K562 (cell line): ENCODE measurements at regions not wholly inside any gene's neighbourhood (a gene's known extent, or its start where the extent isn't known, plus 50 kb on each side); places are given as distances from the start of the nearest gene placed in this dataset.

ENCODE experiments used
- ATAC-seq: fragments of 200-7000 bp; cut with Tn5 transposase; 3 replicates; pipeline ENCODE4 v1.9.1; 2020; ENCODE audit warnings: moderate library complexity
- BruUV-seq: library from RNA; stranded (reverse); fragments of 400-500 nt; replicated peaks from 2 replicates; lab custom pipeline; 2021; lab: Mats Ljungman, UMichigan
- CTCF ChIA-PET: fragments of 300-600 bp; formaldehyde crosslinking; extraction: SDS; loops from one replicate; lab custom pipeline; 2021; ENCODE audit warnings: low intra/inter-chr PET ratio; lab: Yijun Ruan, JAX
- POLR2A ChIA-PET: fragments of 300-600, 350-650 bp; sonication (Branson Sonifier 250); formaldehyde crosslinking; extraction: SDS; loops from one replicate; lab custom pipeline; 2021; ENCODE audit warnings: antibody characterized with exemption, inconsistent platforms; lab: Yijun Ruan, JAX
- DNase-seq, 4 experiments: peaks; one replicate each; pipeline versions ENCODE4 v3.0.0 to v3.0.0-alpha.2; 2011 to 2018; ENCODE audit warnings: low spot score in 3 of 4, mixed read lengths in 3 of 4; ENCODE audit errors: extremely low read depth in 1 of 4
- FAIRE-seq: peaks from 2 replicates; lab custom pipeline; 2011; peaks lifted over from hg19 to GRCh38; lab: Jason Lieb, UNC
- H2AFZ ChIP-seq: 2 replicates; pipeline ENCODE4 v1.6.0; 2011; ENCODE audit warnings: low read depth, low read length, control low read depth, inconsistent platforms
- H3K27ac ChIP-seq: fragments of 200-600 bp; 3 replicates; pipeline ENCODE4 v1.8.0; 2011; ENCODE audit warnings: low read depth, mild to moderate bottlenecking, control low read depth, inconsistent platforms, low read length, moderate library complexity, mixed read lengths; ENCODE audit errors: extremely low read depth
- H3K27me3 ChIP-seq, 2 experiments: fragments of 300-600 bp in 1 of 2; 2 replicates in 1 of 2; 3 replicates in 1 of 2; pipeline versions ENCODE4 v1.6.0 to v1.8.0; 2011; ENCODE audit warnings: inconsistent platforms in 2 of 2, low read length in 2 of 2, mild to moderate bottlenecking in 1 of 2, mixed read lengths in 1 of 2, moderate library complexity in 1 of 2; ENCODE audit not compliant: control insufficient read depth in 2 of 2, insufficient read depth in 2 of 2
- H3K36me3 ChIP-seq: fragments of 300-600 bp; 3 replicates; pipeline ENCODE4 v1.8.0; 2011; ENCODE audit warnings: mild to moderate bottlenecking, low read length, inconsistent platforms; ENCODE audit not compliant: control insufficient read depth, insufficient read depth
- H3K4me1 ChIP-seq, 2 experiments: fragments of 200-600 bp in 1 of 2; replicated peaks in 1 of 2; 2 replicates in 1 of 2; 3 replicates in 1 of 2; pipeline versions ENCODE4 v1.5.1 to v1.8.0; 2011; ENCODE audit warnings: inconsistent platforms in 2 of 2, low read length in 2 of 2, mild to moderate bottlenecking in 1 of 2, mixed read lengths in 1 of 2, moderate library complexity in 1 of 2; ENCODE audit not compliant: control insufficient read depth in 2 of 2, insufficient read depth in 2 of 2
- H3K4me2 ChIP-seq: 2 replicates; pipeline ENCODE4 v1.6.1; 2011; ENCODE audit warnings: low read length, control low read depth, inconsistent platforms, mixed read lengths; ENCODE audit not compliant: insufficient read depth
- H3K4me3 ChIP-seq: fragments of 200-600 bp; sonication (generic), shearing (Covaris generic); 2 replicates; pipeline ENCODE4 v1.5.1; 2016; ENCODE audit warnings: control low read depth, inconsistent platforms
- H3K79me2 ChIP-seq: fragments of 200-600 bp; 3 replicates; pipeline ENCODE4 v1.8.0; 2011; ENCODE audit warnings: low read length, inconsistent platforms; ENCODE audit not compliant: control insufficient read depth, insufficient read depth
- H3K9ac ChIP-seq, 2 experiments: 2 replicates each; pipeline versions ENCODE4 v1.6.0 to v1.6.1; 2011; ENCODE audit warnings: low read depth in 2 of 2, low read length in 2 of 2, control low read depth in 1 of 2, inconsistent platforms in 1 of 2, mild to moderate bottlenecking in 1 of 2, mixed read lengths in 1 of 2; ENCODE audit not compliant: insufficient read depth in 1 of 2
- H3K9me1 ChIP-seq: one replicate; pipeline ENCODE4 v1.6.0; 2011; ENCODE audit warnings: inconsistent platforms, mild to moderate bottlenecking, low read length, moderate library complexity; ENCODE audit not compliant: control insufficient read depth, insufficient read depth
- H3K9me3 ChIP-seq: replicated peaks from 2 replicates; pipeline ENCODE4 v1.5.1; 2011; ENCODE audit warnings: low read depth, low read length, inconsistent platforms; ENCODE audit not compliant: control insufficient read depth, insufficient read depth
- H4K20me1 ChIP-seq: replicated peaks from 2 replicates; pipeline ENCODE4 v1.6.1; 2011; ENCODE audit warnings: low read length, inconsistent platforms, mixed read lengths; ENCODE audit not compliant: control insufficient read depth, insufficient read depth
- E2F3 ChIP-seq: fragments of 250-450 bp; sonication (Bioruptor Pico); IDR thresholded peaks from 2 replicates; pipeline ENCODE4 v1.4.0; 2020; ENCODE audit warnings: mild to moderate bottlenecking
- PURB ChIP-seq: sonication (generic); formaldehyde crosslinking; IDR thresholded peaks from 2 replicates; pipeline ENCODE4 v1.9.0; 2021; ENCODE audit warnings: low read depth, mild to moderate bottlenecking, missing genetic modification reagents
- RAD21 ChIP-seq, 2 experiments: fragments of 250-450 bp in 1 of 2; fragments of 450-650 bp in 1 of 2; sonication (Bioruptor Pico) in 1 of 2; formaldehyde crosslinking in 1 of 2; IDR thresholded peaks in 1 of 2; conservative IDR thresholded peaks in 1 of 2; 2 replicates each; pipeline versions ENCODE4 v1.4.0 to v1.8.0; 2020 to 2022; ENCODE audit warnings: mild to moderate bottlenecking in 2 of 2, moderate library complexity in 1 of 2
- SMC3 ChIP-seq: conservative IDR thresholded peaks from 2 replicates; pipeline ENCODE4 v1.6.1; 2011; ENCODE audit warnings: low read depth, low read length, improper control_type of control experiment; ENCODE audit not compliant: insufficient read depth
- TRIM28 ChIP-seq: fragments of 450-650 bp; IDR thresholded peaks from 2 replicates; pipeline ENCODE4 v1.6.1; 2017
- ZKSCAN8 ChIP-seq: fragments of 200-800 bp; sonication (Bioruptor generic); IDR thresholded peaks from 2 replicates; pipeline ENCODE4 v1.6.1; 2016; ENCODE audit warnings: missing genetic modification characterization, missing compliant biosample characterization
- ZNF217 ChIP-seq: sonication (generic); formaldehyde crosslinking; IDR thresholded peaks from 2 replicates; pipeline ENCODE4 v1.8.0; 2022; ENCODE audit warnings: mild to moderate bottlenecking, missing genetic modification reagents
- ZNF444 ChIP-seq: fragments of 250-450 bp; sonication (Bioruptor Pico); IDR thresholded peaks from 2 replicates; pipeline ENCODE4 v1.4.0; 2020; ENCODE audit warnings: mild to moderate bottlenecking, moderate library complexity
- whole genome bisulfite sequencing: fragments of 100-300 bp; shearing (Covaris generic); methylation state at CpG from one replicate; pipeline ENCODE4 v1.1.6; 2016; ENCODE audit warnings: low coverage, mixed read lengths; ENCODE audit not compliant: insufficient coverage; ENCODE audit errors: missing lambda C conversion rate; 5-methylcytosine and 5-hydroxymethylcytosine counted together
- in situ Hi-C: fragments of 300-500 bp; cut with MboI; formaldehyde crosslinking; loops from 4 replicates; pipeline ENCODE4 v1.15.0; 2018; ENCODE audit warnings: inconsistent platforms, mixed read lengths
- intact Hi-C: fragments of 100-400 bp; cut with micrococcal nuclease; formaldehyde crosslinking; loops from 2 replicates; pipeline ENCODE4 v1.14.2; 2022
- TF ChIP-seq, protein P1 (sequence below), 2 experiments: fragments of 450-650 bp; formaldehyde crosslinking in 1 of 2; IDR thresholded peaks; 2 replicates each; pipeline versions ENCODE4 v1.4.0 to v1.6.1; 2014 to 2020; ENCODE audit warnings: mild to moderate bottlenecking in 2 of 2, borderline replicate concordance in 1 of 2, low read depth in 1 of 2
- TF ChIP-seq, protein P2 (sequence below): fragments of 450-650 bp; IDR thresholded peaks from 2 replicates; pipeline ENCODE4 v1.6.1; 2018; ENCODE audit not compliant: partially characterized antibody

DNA sequence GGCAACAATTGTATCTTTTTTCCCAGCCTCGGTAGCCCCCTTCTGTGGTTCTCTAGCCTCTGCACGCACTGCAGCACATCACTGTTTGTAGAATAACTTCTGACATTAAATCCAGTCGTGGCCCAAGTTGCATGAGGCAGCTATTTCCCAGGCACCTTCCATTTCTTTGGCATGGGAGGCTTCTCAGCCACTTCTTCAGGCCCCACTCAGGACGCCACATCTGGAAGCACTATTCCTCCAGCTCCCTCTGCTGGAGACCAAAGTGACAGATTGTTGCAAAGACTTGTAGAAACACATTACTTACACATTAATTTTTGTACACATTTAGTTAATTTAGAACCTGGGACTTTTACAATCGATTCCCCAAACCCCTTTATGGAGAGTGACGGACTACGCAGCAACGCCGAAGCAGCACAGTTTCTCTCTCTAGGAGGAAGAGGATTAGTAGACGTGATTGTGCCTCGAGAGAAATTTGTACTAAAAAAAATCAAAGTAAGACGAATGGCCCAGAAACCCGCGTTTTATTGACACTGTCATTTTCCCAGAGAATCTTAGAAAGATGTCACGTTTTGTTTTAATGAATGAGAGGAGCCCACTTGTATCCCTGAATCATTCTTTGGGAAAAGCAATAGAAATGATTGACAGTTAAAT, 57.8 kb upstream of the RGPD5 start:
- no peak overlapping the region for H3K9ac ChIP-seq
- H4K20me1 ChIP-seq = no peaks in the 10 kb centered on the region
- intact Hi-C loops (loop anchor here (1.0 kb wide), 1 partner anchor 190 kb away; no protein-coding TSS in a partner anchor), in situ Hi-C loops (loop anchor here (10.0 kb wide), 1 partner anchor 192 kb away; no protein-coding TSS in a partner anchor)
- 3% methylated on average over 15 of the region's 15 CpGs for WGBS
- no peaks in the 10 kb centered on the region for H3K36me3 ChIP-seq
- H2AFZ ChIP-seq = no peak overlapping the region
- no peaks in the 10 kb centered on the region for H3K9me3 ChIP-seq
- ChIA-PET CTCF (interaction anchor here (0.7 to 1.9 kb wide), 3 partner anchors 190 to 226 kb away, joined by 3 to 8 read pairs (median 4); no protein-coding TSS in a partner anchor), POLR2A (no interaction called here)
- H3K4me2 ChIP-seq = no peak overlapping the region
- no peak overlapping the region for H3K4me3 ChIP-seq
- no peaks in the 10 kb centered on the region for H3K4me1 ChIP-seq
- BruUV-seq = no TSS peak
- FAIRE-seq (no peak), ATAC-seq (peak; percentile 69), DNase-seq (peak in 2 of 4 experiments; percentile 16 to 43)
- no peaks in the 10 kb centered on the region for H3K27me3 ChIP-seq
- no peak overlapping the region for H3K27ac ChIP-seq
- H3K79me2 ChIP-seq = no peaks in the 10 kb centered on the region
- H3K9me1 ChIP-seq = no peaks in the 10 kb centered on the region
- no peak for TF ChIP-seq ZKSCAN8 (CRISPR knock-in tag)
- TF ChIP-seq ZNF444 (CRISPR knock-in tag) = no peak
- no peak for TF ChIP-seq E2F3 (CRISPR knock-in tag)
- no peak for TF ChIP-seq TRIM28
- no peak for TF ChIP-seq PURB (CRISPR knock-in tag)
- TF ChIP-seq, protein P1, sequence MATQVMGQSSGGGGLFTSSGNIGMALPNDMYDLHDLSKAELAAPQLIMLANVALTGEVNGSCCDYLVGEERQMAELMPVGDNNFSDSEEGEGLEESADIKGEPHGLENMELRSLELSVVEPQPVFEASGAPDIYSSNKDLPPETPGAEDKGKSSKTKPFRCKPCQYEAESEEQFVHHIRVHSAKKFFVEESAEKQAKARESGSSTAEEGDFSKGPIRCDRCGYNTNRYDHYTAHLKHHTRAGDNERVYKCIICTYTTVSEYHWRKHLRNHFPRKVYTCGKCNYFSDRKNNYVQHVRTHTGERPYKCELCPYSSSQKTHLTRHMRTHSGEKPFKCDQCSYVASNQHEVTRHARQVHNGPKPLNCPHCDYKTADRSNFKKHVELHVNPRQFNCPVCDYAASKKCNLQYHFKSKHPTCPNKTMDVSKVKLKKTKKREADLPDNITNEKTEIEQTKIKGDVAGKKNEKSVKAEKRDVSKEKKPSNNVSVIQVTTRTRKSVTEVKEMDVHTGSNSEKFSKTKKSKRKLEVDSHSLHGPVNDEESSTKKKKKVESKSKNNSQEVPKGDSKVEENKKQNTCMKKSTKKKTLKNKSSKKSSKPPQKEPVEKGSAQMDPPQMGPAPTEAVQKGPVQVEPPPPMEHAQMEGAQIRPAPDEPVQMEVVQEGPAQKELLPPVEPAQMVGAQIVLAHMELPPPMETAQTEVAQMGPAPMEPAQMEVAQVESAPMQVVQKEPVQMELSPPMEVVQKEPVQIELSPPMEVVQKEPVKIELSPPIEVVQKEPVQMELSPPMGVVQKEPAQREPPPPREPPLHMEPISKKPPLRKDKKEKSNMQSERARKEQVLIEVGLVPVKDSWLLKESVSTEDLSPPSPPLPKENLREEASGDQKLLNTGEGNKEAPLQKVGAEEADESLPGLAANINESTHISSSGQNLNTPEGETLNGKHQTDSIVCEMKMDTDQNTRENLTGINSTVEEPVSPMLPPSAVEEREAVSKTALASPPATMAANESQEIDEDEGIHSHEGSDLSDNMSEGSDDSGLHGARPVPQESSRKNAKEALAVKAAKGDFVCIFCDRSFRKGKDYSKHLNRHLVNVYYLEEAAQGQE (IDR thresholded peaks at IDR 0.05; ENCODE audit: borderline replicate concordance) = peak; percentile 51; the same call in 1 of the 2 replicates
- TF ChIP-seq, protein P1 (CRISPR knock-in tag; IDR thresholded peaks at IDR 0.05; ENCODE audit: low read depth) = no peak
- TF ChIP-seq, protein P2, sequence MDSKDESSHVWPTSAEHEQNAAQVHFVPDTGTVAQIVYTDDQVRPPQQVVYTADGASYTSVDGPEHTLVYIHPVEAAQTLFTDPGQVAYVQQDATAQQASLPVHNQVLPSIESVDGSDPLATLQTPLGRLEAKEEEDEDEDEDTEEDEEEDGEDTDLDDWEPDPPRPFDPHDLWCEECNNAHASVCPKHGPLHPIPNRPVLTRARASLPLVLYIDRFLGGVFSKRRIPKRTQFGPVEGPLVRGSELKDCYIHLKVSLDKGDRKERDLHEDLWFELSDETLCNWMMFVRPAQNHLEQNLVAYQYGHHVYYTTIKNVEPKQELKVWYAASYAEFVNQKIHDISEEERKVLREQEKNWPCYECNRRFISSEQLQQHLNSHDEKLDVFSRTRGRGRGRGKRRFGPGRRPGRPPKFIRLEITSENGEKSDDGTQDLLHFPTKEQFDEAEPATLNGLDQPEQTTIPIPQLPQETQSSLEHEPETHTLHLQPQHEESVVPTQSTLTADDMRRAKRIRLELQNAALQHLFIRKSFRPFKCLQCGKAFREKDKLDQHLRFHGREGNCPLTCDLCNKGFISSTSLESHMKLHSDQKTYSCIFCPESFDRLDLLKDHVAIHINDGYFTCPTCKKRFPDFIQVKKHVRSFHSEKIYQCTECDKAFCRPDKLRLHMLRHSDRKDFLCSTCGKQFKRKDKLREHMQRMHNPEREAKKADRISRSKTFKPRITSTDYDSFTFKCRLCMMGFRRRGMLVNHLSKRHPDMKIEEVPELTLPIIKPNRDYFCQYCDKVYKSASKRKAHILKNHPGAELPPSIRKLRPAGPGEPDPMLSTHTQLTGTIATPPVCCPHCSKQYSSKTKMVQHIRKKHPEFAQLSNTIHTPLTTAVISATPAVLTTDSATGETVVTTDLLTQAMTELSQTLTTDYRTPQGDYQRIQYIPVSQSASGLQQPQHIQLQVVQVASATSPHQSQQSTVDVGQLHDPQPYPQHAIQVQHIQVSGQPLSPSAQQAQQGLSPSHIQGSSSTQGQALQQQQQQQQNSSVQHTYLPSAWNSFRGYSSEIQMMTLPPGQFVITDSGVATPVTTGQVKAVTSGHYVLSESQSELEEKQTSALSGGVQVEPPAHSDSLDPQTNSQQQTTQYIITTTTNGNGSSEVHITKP = no peak
- no peak for TF ChIP-seq ZNF217
- TF ChIP-seq RAD21 (CRISPR knock-in tag; conservative IDR thresholded peaks at IDR 0.05 in 1 of 2, IDR thresholded peaks at IDR 0.05 in 1 of 2) = peak; percentile 55 to 64
- peak; percentile 38; the same call in 1 of the 2 replicates for TF ChIP-seq SMC3
